Thoracic aorta (tissue), 2 donors: ENCODE measurements at regions not wholly inside any gene's neighbourhood (a gene's known extent, or its start where the extent isn't known, plus 50 kb on each side); places are given as distances from the start of the nearest gene placed in this dataset.

Experiments
- ATAC-seq: fragments of 150-250 bp; one replicate; pipeline ENCODE4 v1.8.0; 2017; ENCODE audit warnings: low read depth; ENCODE audit not compliant: insufficient number of reproducible peaks, low FRiP score
- DNase-seq: peaks from one replicate; pipeline ENCODE4 v3.0.0-alpha.2; 2020; ENCODE audit warnings: low spot score
- H3K27ac ChIP-seq, 2 donors: fragments of 200-600 bp; sonication (generic); 1 replicate in 1 of 2; 2 replicates in 1 of 2; pipeline ENCODE4 v1.5.1; 2016; ENCODE audit warnings: mild to moderate bottlenecking in 2 of 2, moderate library complexity in 2 of 2
- H3K27me3 ChIP-seq: fragments of 200-600 bp; sonication (generic); replicated peaks from 2 replicates; pipeline ENCODE4 v1.6.0; 2016; ENCODE audit warnings: mild to moderate bottlenecking; ENCODE audit not compliant: insufficient read depth
- H3K36me3 ChIP-seq: fragments of 200-600 bp; sonication (generic); one replicate; pipeline ENCODE4 v1.5.1; 2016
- H3K4me1 ChIP-seq, 2 donors: fragments of 200-600 bp; sonication (generic); 1 replicate in 1 of 2; 2 replicates in 1 of 2; pipeline versions ENCODE4 v1.5.1 to v1.6.0; 2016; ENCODE audit warnings: low read depth in 2 of 2, mild to moderate bottlenecking in 1 of 2; ENCODE audit not compliant: control insufficient read depth in 1 of 2
- H3K4me3 ChIP-seq: fragments of 200-600 bp; sonication (generic); 2 replicates; pipeline ENCODE4 v1.5.1; 2016; ENCODE audit warnings: mild to moderate bottlenecking
- H3K9me3 ChIP-seq: fragments of 200-600 bp; sonication (generic); 2 replicates; pipeline ENCODE4 v1.5.1; 2016
- TF ChIP-seq, protein P1 (sequence below): fragments of 200-600 bp; sonication (generic); IDR thresholded peaks from one replicate; pipeline ENCODE4 v1.5.1; 2019; ENCODE audit warnings: antibody characterized with exemption

DNA sequence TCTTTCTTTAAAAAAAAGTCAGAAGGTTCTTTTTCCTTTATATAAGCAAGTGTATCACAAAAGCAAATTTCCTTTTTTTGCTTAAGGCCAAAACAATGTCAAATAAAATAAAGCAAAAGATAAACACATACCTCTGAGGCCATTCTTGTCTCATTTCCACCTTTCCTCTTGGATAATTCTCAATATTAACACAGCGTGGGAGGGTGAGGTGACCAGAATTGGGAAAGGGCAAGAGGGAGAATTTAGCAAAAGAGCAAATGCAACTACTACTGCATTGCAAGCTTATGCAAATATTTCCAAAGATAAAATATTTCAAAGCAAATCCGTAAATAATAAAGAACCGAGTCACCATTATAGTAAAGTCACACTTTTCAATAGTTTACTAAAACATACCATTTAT is 153.4 kb upstream of the PSMD7 start:
- Histone ChIP-seq H3K27me3 (no peaks in the 10 kb centered on the region), H3K4me1 (no peaks in the 10 kb centered on the region), H3K27ac (no peak overlapping the region), H3K9me3 (peaks cover 4% of the 10 kb centered on the region), H3K4me3 (no peak overlapping the region), H3K36me3 (no peaks in the 10 kb centered on the region)
- TF ChIP-seq, protein P1, sequence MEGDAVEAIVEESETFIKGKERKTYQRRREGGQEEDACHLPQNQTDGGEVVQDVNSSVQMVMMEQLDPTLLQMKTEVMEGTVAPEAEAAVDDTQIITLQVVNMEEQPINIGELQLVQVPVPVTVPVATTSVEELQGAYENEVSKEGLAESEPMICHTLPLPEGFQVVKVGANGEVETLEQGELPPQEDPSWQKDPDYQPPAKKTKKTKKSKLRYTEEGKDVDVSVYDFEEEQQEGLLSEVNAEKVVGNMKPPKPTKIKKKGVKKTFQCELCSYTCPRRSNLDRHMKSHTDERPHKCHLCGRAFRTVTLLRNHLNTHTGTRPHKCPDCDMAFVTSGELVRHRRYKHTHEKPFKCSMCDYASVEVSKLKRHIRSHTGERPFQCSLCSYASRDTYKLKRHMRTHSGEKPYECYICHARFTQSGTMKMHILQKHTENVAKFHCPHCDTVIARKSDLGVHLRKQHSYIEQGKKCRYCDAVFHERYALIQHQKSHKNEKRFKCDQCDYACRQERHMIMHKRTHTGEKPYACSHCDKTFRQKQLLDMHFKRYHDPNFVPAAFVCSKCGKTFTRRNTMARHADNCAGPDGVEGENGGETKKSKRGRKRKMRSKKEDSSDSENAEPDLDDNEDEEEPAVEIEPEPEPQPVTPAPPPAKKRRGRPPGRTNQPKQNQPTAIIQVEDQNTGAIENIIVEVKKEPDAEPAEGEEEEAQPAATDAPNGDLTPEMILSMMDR: no peak
- no peak for ATAC-seq
- no peak for DNase-seq

DNA sequence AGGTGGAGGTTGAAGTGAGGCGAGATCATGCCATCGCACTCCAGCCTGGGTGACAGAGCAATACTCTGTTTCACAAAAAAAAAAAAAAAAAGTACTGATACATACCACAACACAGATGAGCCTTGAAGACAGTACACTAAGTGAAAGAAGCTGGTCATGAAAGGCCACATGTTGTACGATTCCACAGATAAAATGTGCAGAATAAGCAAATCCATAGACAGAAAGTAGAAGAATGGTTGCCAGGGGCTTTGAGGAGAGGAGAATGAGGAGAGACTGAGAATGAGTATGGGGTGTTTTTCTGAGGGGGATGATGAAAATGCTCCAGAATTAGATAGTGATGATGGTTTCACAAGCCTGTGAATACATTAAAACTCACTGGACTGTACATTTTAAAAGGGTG is 155.6 kb upstream of the PSMD7 start:
- H3K36me3 ChIP-seq: no peaks in the 10 kb centered on the region
- H3K4me3 ChIP-seq: no peak overlapping the region
- H3K4me1 ChIP-seq: no peaks in the 10 kb centered on the region
- peaks cover 4% of the 10 kb centered on the region for H3K9me3 ChIP-seq
- ATAC-seq (no peak), DNase-seq (no peak)
- TF ChIP-seq, protein P1: no peak
- no peaks in the 10 kb centered on the region for H3K27me3 ChIP-seq
- H3K27ac ChIP-seq: no peak overlapping the region

DNA sequence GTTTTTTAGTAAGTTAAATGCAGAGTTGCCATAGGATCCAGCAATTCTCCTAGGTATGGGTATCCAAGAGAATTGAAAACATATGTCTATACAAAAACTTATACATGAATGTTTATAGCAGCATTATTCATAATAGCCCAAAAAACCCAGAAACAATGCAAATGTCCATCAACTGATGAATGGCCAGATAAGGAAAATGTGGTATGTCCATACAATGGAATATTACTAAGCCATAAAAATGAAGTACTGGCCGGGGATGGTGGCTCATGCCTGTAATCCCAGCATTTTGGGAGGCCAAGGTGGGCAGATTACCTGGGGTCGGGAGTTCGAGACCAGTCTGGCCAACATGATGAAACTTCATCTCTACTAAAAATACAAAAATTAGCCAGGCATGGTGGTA is 156.1 kb upstream of the PSMD7 start:
- DNase-seq: no peak
- H3K27me3 ChIP-seq: no peaks in the 10 kb centered on the region
- no peaks in the 10 kb centered on the region for H3K36me3 ChIP-seq
- H3K4me1 ChIP-seq: no peaks in the 10 kb centered on the region
- no peak for ATAC-seq
- H3K9me3 ChIP-seq: peaks cover 4% of the 10 kb centered on the region
- TF ChIP-seq, protein P1: no peak
- no peak overlapping the region for H3K4me3 ChIP-seq
- H3K27ac ChIP-seq: no peak overlapping the region

DNA sequence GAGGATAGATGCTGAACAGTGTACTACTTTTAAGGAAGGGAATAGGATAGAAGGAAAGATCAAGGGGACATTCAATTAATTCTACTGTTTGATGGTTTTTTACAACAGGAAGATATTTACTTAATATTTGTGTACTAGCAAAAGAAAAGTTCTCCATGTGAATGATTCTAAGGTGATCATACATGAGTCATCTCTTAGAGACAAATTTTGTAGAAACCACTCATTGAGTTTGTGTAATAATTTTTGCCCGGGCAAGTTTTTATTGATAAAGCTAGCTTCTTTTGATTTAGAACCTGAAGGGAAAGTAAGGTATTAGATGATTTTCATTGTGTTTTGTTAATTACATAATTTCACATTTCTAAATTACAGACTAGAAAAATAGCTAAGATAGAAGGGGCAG is 172.8 kb upstream of the PSMD7 start:
- DNase-seq (no peak), ATAC-seq (no peak)
- no peak overlapping the region for H3K4me3 ChIP-seq
- no peaks in the 10 kb centered on the region for H3K4me1 ChIP-seq
- H3K36me3 ChIP-seq: no peaks in the 10 kb centered on the region
- H3K27me3 ChIP-seq: no peaks in the 10 kb centered on the region
- H3K9me3 ChIP-seq: peaks cover 2% of the 10 kb centered on the region
- TF ChIP-seq, protein P1: no peak
- H3K27ac ChIP-seq: no peak overlapping the region

DNA sequence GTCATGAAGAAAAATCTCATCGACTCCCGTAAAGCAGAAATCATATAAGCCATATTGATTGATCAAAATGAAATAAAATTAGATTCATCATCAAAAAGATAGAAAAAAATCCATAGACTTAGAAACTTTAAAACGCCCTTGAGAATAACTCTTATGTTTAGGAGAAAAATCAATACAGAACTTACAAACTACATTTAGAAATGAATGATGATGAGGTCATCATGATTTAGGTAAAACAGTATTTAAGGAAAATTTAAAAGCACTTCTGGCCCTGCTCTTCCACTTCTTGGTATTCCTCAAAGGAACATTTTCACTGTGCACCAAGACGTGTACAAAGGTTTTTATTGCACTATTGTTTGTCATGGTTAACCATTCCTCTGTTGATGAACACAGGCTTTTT is 173.4 kb upstream of the PSMD7 start:
- Histone ChIP-seq H3K4me1 (no peaks in the 10 kb centered on the region), H3K36me3 (no peaks in the 10 kb centered on the region), H3K27me3 (no peaks in the 10 kb centered on the region), H3K9me3 (peaks cover 2% of the 10 kb centered on the region), H3K27ac (no peak overlapping the region), H3K4me3 (no peak overlapping the region)
- no peak for ATAC-seq
- no peak for DNase-seq
- TF ChIP-seq, protein P1: no peak
